Right lobe of liver (tissue), 6 donors: ENCODE measurements at regions not wholly inside any gene's neighbourhood (a gene's known extent, or its start where the extent isn't known, plus 50 kb on each side); places are given as distances from the start of the nearest gene placed in this dataset.

Experiments used
- ATAC-seq, 4 donors: fragments of 200-7000 bp; cut with Tn5 transposase; one replicate each; pipeline ENCODE4 v1.9.1; 2020; ENCODE audit warnings: mild to moderate bottlenecking in 4 of 4, moderate library complexity in 4 of 4
- DNase-seq, 3 donors: peaks; one replicate each; pipeline ENCODE4 v3.0.0-alpha.2; 2020
- H3K27ac ChIP-seq, 3 donors: fragments of 200-600 bp; one replicate each; pipeline ENCODE4 v1.8.0; 2022
- H3K27me3 ChIP-seq, 2 donors: fragments of 200-600 bp; one replicate each; pipeline ENCODE4 v1.8.0; 2022
- H3K36me3 ChIP-seq, 4 donors: fragments of 200-600 bp; sonication (generic) in 1 of 4; one replicate each; pipeline versions ENCODE4 v1.5.1 to v1.8.0; 2017 to 2022; ENCODE audit warnings: control low read depth in 1 of 4
- H3K4me1 ChIP-seq, 4 donors: fragments of 200-600 bp; sonication (generic) in 1 of 4; one replicate each; pipeline versions ENCODE4 v1.5.1 to v1.8.0; 2017 to 2022; ENCODE audit warnings: control low read depth in 1 of 4
- H3K4me3 ChIP-seq, 3 donors: fragments of 200-600 bp; one replicate each; pipeline ENCODE4 v1.8.0; 2022
- H3K9me3 ChIP-seq, 4 donors: fragments of 200-600 bp; sonication (generic) in 1 of 4; one replicate each; pipeline versions ENCODE4 v1.5.1 to v1.8.0; 2017 to 2022; ENCODE audit warnings: control low read depth in 1 of 4
- POLR2A ChIP-seq: fragments of 450-650 bp; IDR thresholded peaks from one replicate; pipeline ENCODE4 v1.6.1; 2017; ENCODE audit warnings: antibody characterized with exemption, mild to moderate bottlenecking
- WGBS: methylation state at CpG from one replicate; pipeline ENCODE4 v1.1.6; 2018; ENCODE audit warnings: low coverage, low lambda C conversion rate; ENCODE audit not compliant: insufficient coverage; ENCODE audit errors: missing lambda C conversion rate; 5-methylcytosine and 5-hydroxymethylcytosine counted together
- intact Hi-C, 2 donors: fragments of 100-400 bp; cut with DNase I; formaldehyde crosslinking; loops; one replicate each; pipeline versions ENCODE4 v1.11.2 to v1.14.1; 2022
- small RNA-seq, 2 experiments: library from RNA; depleted of rRNA; stranded (forward); fragments of <200 nt; gene quantifications; one replicate each; pipeline ENCODE3, GENCODE V24; 2016
- TF ChIP-seq, protein P1 (sequence below), 4 donors: fragments of 200-600 bp in 3 of 4; fragments of 450-650 bp in 1 of 4; IDR thresholded peaks; one replicate each; pipeline versions ENCODE4 v1.5.1 to v1.8.0; 2016 to 2022; ENCODE audit warnings: antibody characterized with exemption in 4 of 4, mild to moderate bottlenecking in 2 of 4
- donor health status: DM: no; HTN: yes; CAD: no.
- donor health status: DM: no; HTN: no; CAD: no.
- donor health status: DM: no; HTN: no; CAD: no.
- donor health status: DM: no; HTN: yes; CAD: no.
- donor health status: DM: no; HTN: yes; CAD: no.

GRCh38 chr4:146577111-146577510 is 55.4 kb upstream of the SLC10A7 start:
- H3K36me3 ChIP-seq, result no peaks in the 10 kb centered on the region
- whole genome bisulfite sequencing, result 11% methylated on average over 1 of the region's 1 CpG
- no peak for DNase-seq
- ATAC-seq, result no peak
- no peak overlapping the region for H3K4me3 ChIP-seq
- H3K9me3 ChIP-seq, result no peaks in the 10 kb centered on the region
- H3K4me1 ChIP-seq, result no peaks in the 10 kb centered on the region
- no peak for TF ChIP-seq POLR2A
- TF ChIP-seq, protein P1, sequence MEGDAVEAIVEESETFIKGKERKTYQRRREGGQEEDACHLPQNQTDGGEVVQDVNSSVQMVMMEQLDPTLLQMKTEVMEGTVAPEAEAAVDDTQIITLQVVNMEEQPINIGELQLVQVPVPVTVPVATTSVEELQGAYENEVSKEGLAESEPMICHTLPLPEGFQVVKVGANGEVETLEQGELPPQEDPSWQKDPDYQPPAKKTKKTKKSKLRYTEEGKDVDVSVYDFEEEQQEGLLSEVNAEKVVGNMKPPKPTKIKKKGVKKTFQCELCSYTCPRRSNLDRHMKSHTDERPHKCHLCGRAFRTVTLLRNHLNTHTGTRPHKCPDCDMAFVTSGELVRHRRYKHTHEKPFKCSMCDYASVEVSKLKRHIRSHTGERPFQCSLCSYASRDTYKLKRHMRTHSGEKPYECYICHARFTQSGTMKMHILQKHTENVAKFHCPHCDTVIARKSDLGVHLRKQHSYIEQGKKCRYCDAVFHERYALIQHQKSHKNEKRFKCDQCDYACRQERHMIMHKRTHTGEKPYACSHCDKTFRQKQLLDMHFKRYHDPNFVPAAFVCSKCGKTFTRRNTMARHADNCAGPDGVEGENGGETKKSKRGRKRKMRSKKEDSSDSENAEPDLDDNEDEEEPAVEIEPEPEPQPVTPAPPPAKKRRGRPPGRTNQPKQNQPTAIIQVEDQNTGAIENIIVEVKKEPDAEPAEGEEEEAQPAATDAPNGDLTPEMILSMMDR (IDR thresholded peaks at IDR 0.05), result no peak
- no peak overlapping the region for H3K27ac ChIP-seq
- no peaks in the 10 kb centered on the region for H3K27me3 ChIP-seq
- intact Hi-C loops, result no loop called here

GRCh38 chr4:146582864-146583263 is 55.8 kb upstream of the POU4F2 start:
- Histone ChIP-seq H3K36me3 (no peaks in the 10 kb centered on the region), H3K4me1 (no peaks in the 10 kb centered on the region), H3K9me3 (no peaks in the 10 kb centered on the region), H3K27ac (no peak overlapping the region), H3K27me3 (no peaks in the 10 kb centered on the region), H3K4me3 (no peak overlapping the region)
- intact Hi-C loops, result no loop called here
- ATAC-seq (no peak), DNase-seq (no peak)
- 20% methylated on average over 2 of the region's 2 CpGs for whole genome bisulfite sequencing
- no peak for TF ChIP-seq POLR2A
- TF ChIP-seq, protein P1 (IDR thresholded peaks at IDR 0.05), result no peak

- Histone ChIP-seq H3K36me3 (no peaks in the 10 kb centered on the region), H3K27ac (no peak overlapping the region), H3K4me3 (no peak overlapping the region), H3K27me3 (no peaks in the 10 kb centered on the region), H3K9me3 (no peaks in the 10 kb centered on the region), H3K4me1 (no peaks in the 10 kb centered on the region)
- 58% methylated on average over 4 of the region's 4 CpGs for WGBS
- intact Hi-C loops, result no loop called here
- ATAC-seq, result peak; percentile 40 to 84 (median 64)
- DNase-seq, result no peak
- TF ChIP-seq, protein P1 (IDR thresholded peaks at IDR 0.05), result no peak
- TF ChIP-seq POLR2A, result no peak
Observed at GRCh38 chr4:146585761-146586333, 52.8 kb upstream of the POU4F2 start.

Small RNA genes lying in the stretch of these regions (small RNA-seq; reads per million reads assigned to genes)
- gene RNU1-44P, result 0 reads per million in 2 experiments
